Kidney (tissue), 13 donors: ENCODE measurements at regions not wholly inside any gene's neighbourhood (a gene's known extent, or its start where the extent isn't known, plus 50 kb on each side); places are given as distances from the start of the nearest gene placed in this dataset.
A peak's percentile ranks its signal among the peaks of the same experiment; 100 is the strongest.

ENCODE experiments used
- DNase-seq, 5 donors: peaks; one replicate each; pipeline ENCODE4 v3.0.0-alpha.2; 2013 to 2020
- FAIRE-seq: peaks from 2 replicates; lab custom pipeline; 2012; peaks lifted over from hg19 to GRCh38; lab: Jason Lieb, UNC
- H3K27ac ChIP-seq, 2 donors: one replicate each; pipeline ENCODE4 v1.7.0; 2013; ENCODE audit warnings: low read depth in 2 of 2, low read length in 2 of 2, inconsistent platforms in 1 of 2
- H3K27me3 ChIP-seq: one replicate; pipeline ENCODE4 v1.7.1; 2013; ENCODE audit warnings: low read length, inconsistent platforms; ENCODE audit not compliant: control insufficient read depth, insufficient read depth
- H3K36me3 ChIP-seq, 3 donors: one replicate each; pipeline versions ENCODE4 v1.7.0 to v1.7.1; 2013; ENCODE audit warnings: low read length in 3 of 3, control low read depth in 1 of 3, inconsistent platforms in 1 of 3; ENCODE audit not compliant: insufficient read depth in 3 of 3, control insufficient read depth in 2 of 3
- H3K4me1 ChIP-seq, 3 donors: one replicate each; pipeline versions ENCODE4 v1.7.0 to v1.7.1; 2013; ENCODE audit warnings: low read length in 3 of 3, inconsistent platforms in 1 of 3, low read depth in 1 of 3; ENCODE audit not compliant: control insufficient read depth in 2 of 3, insufficient read depth in 2 of 3
- H3K4me3 ChIP-seq, 3 donors: one replicate each; pipeline versions ENCODE4 v1.7.0 to v1.8.1; 2013; ENCODE audit warnings: low read length in 3 of 3, control low read depth in 1 of 3, inconsistent platforms in 1 of 3
- H3K9ac ChIP-seq, 3 donors: one replicate each; pipeline versions ENCODE4 v1.7.0 to v1.7.1; 2013; ENCODE audit warnings: low read length in 3 of 3, control low read depth in 1 of 3, inconsistent platforms in 1 of 3
- H3K9me3 ChIP-seq, 3 donors: one replicate each; pipeline versions ENCODE4 v1.7.0 to v1.7.1; 2013; ENCODE audit warnings: low read length in 3 of 3, control low read depth in 1 of 3, inconsistent platforms in 1 of 3; ENCODE audit not compliant: control insufficient read depth in 2 of 3, insufficient read depth in 1 of 3
- intact Hi-C: fragments of 100-400 bp; cut with DNase I; formaldehyde crosslinking; loops from one replicate; pipeline ENCODE4 v1.11.1; 2022
- TF ChIP-seq, protein P1 (sequence below): IDR thresholded peaks from 3 replicates; pipeline ENCODE4 v1.5.1; 2012; ENCODE audit warnings: mild to moderate bottlenecking, moderate library complexity, borderline replicate concordance; ENCODE audit not compliant: insufficient read depth; ENCODE audit errors: extremely low read depth
- donor health status: control.
- donor health status: control.
- donor health status: control.
- donor health status: control.
- donor health status: control.
- donor health status: DM: yes; HTN: yes; CAD: no.
- donor health status: Normal renal cell carcinoma (clear cell type).

DNA sequence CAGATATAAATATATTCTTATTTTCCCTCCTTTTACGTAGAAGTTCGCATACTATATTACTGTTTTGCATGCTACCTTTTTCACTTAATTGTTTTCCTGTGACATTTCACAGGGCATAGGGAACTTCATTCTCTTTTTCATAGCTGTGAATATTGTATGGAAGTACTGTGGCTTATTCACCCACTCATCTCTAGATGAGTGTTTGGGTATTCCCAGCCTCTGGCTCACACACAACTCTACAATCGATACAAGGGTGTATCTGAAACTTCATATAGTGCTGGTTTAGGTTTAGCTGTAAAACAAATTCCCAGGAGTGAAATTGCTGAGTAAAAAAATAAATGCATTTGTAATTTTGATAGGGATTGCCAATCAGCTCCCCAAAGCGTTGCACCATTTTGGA, 55.3 kb upstream of the MAGI1 start:
- no peaks in the 10 kb centered on the region for H3K4me1 ChIP-seq
- H3K9me3 ChIP-seq, result peaks cover 0 to 10% (median 0%) of the 10 kb centered on the region in 3 donors
- no peaks in the 10 kb centered on the region for H3K36me3 ChIP-seq
- no peak for DNase-seq
- TF ChIP-seq, protein P1, sequence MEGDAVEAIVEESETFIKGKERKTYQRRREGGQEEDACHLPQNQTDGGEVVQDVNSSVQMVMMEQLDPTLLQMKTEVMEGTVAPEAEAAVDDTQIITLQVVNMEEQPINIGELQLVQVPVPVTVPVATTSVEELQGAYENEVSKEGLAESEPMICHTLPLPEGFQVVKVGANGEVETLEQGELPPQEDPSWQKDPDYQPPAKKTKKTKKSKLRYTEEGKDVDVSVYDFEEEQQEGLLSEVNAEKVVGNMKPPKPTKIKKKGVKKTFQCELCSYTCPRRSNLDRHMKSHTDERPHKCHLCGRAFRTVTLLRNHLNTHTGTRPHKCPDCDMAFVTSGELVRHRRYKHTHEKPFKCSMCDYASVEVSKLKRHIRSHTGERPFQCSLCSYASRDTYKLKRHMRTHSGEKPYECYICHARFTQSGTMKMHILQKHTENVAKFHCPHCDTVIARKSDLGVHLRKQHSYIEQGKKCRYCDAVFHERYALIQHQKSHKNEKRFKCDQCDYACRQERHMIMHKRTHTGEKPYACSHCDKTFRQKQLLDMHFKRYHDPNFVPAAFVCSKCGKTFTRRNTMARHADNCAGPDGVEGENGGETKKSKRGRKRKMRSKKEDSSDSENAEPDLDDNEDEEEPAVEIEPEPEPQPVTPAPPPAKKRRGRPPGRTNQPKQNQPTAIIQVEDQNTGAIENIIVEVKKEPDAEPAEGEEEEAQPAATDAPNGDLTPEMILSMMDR, result no peak
- H3K27me3 ChIP-seq, result no peaks in the 10 kb centered on the region
- H3K27ac ChIP-seq, result no peak overlapping the region
- intact Hi-C loops, result no loop called here
- FAIRE-seq, result no peak
- H3K9ac ChIP-seq, result no peak overlapping the region
- H3K4me3 ChIP-seq, result no peak overlapping the region

DNA sequence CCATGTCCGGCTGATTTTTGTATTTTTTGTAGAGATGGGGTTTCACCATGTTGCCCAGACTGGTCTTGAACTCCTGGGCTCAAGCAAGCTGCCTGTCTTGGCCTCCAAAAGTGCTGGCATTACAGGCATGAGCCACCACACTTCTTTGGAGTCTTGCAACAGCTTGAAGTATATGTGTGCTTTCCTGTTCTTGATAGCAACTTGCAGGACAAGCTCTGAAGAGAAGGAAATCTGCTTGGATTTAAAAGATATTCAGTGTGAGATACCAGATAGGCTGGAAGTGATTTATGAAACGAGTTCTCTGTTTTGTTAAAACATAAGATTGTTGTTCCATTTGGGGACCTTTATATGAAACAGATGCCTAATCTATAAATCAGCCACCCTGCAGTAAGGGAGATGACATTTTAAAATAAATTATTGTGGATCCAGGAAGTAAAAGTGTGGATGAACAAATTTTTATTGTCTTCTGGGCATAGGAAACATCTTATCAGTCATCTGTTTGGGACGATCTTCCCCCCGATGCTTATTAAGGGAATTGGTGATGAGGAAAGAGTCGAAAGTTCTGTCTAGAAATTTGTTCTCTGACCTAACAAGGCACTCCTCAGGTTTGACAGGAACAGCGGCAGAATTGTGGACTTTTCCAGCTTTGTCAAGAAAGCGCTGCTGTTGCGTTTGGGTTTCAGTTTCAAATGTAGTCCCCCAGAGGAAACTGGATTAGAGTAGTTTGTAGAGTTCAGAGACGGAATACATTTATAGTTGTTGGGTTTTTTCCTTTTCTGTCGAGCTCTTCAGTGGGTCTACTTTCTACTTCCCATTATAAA, 53.7 kb upstream of the MAGI1 start:
- Histone ChIP-seq H3K27ac (peak overlapping the region in 1 of 2 donors; percentile 5), H3K27me3 (no peaks in the 10 kb centered on the region), H3K4me1 (no peaks in the 10 kb centered on the region), H3K4me3 (peak overlapping the region in 1 of 3 donors; percentile 15), H3K36me3 (no peaks in the 10 kb centered on the region), H3K9ac (no peak overlapping the region), H3K9me3 (peaks cover 0 to 10% (median 0%) of the 10 kb centered on the region in 3 donors)
- TF ChIP-seq, protein P1, result no peak
- FAIRE-seq (no peak), DNase-seq (peak in 1 of 5 donors; percentile 64)
- intact Hi-C loops, result no loop called here
